Peyer's patch (tissue), 4 donors: ENCODE measurements at regions not wholly inside any gene's neighbourhood (a gene's known extent, or its start where the extent isn't known, plus 50 kb on each side); places are given as distances from the start of the nearest gene placed in this dataset.

Experiments used
- DNase-seq, 3 donors: peaks; one replicate each; pipeline ENCODE4 v3.0.0-alpha.2; 2017 to 2019
- H3K27ac ChIP-seq, 4 donors: fragments of 200-600 bp; sonication (generic); one replicate each; pipeline ENCODE4 v1.5.1; 2016 to 2019
- H3K27me3 ChIP-seq, 2 donors: fragments of 200-600 bp; sonication (generic); one replicate each; pipeline ENCODE4 v1.5.1; 2019
- H3K36me3 ChIP-seq, 3 donors: fragments of 200-600 bp; sonication (generic); one replicate each; pipeline ENCODE4 v1.5.1; 2016 to 2019
- H3K4me1 ChIP-seq, 4 donors: fragments of 200-600 bp; sonication (generic); one replicate each; pipeline ENCODE4 v1.5.1; 2016 to 2019
- H3K4me3 ChIP-seq, 4 donors: fragments of 200-600 bp; sonication (generic); 1 replicate in 3 of 4; 2 replicates in 1 of 4; pipeline ENCODE4 v1.5.1; 2016 to 2019; ENCODE audit warnings: mild to moderate bottlenecking in 1 of 4
- H3K9me3 ChIP-seq, 4 donors: fragments of 200-600 bp; sonication (generic); one replicate each; pipeline ENCODE4 v1.5.1; 2016 to 2019; ENCODE audit warnings: mild to moderate bottlenecking in 1 of 4
- CTCF ChIP-seq, 6 experiments: fragments of 450-650 bp in 4 of 6; fragments of 200-600 bp in 2 of 6; sonication (generic) in 1 of 6; IDR thresholded peaks; one replicate each; pipeline ENCODE4 v1.5.1; 2017 to 2019; ENCODE audit warnings: antibody characterized with exemption in 6 of 6, mild to moderate bottlenecking in 3 of 6, moderate library complexity in 1 of 6
- POLR2A ChIP-seq, 2 donors: fragments of 450-650 bp; IDR thresholded peaks; one replicate each; pipeline ENCODE4 v1.5.1; 2017; ENCODE audit warnings: antibody characterized with exemption in 2 of 2, mild to moderate bottlenecking in 2 of 2, moderate library complexity in 2 of 2

GRCh38 chr14:81819910-81820309, 286.3 kb upstream of the SEL1L start:
- Histone ChIP-seq H3K27me3 (no peaks in the 10 kb centered on the region), H3K27ac (no peak overlapping the region), H3K4me1 (no peaks in the 10 kb centered on the region), H3K4me3 (no peak overlapping the region), H3K36me3 (no peaks in the 10 kb centered on the region), H3K9me3 (no peaks in the 10 kb centered on the region)
- DNase-seq: no peak
- TF ChIP-seq POLR2A (IDR thresholded peaks at IDR 0.05) (no peak), CTCF (IDR thresholded peaks at IDR 0.05) (no peak)

DNA sequence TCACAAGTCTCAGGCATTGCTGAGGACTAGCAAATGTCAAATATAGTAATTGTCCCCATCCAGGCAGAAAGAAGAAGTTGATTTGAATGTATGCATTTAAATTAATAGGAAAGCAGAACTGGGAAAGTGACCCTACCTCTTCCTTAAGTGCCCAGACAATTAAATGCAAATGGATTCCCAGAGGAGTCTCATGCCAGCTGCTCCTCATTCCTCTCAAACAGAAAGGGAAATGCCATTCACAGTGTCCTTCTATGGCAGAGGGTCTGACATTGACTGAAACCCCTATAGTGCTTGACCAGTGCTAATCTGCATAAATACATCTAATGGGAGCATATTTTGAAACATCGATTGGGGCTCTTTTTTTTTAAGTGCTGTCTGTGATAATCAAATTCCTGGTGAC, 292.4 kb upstream of the SEL1L start:
- Histone ChIP-seq H3K9me3 (no peaks in the 10 kb centered on the region), H3K4me3 (no peak overlapping the region), H3K27me3 (no peaks in the 10 kb centered on the region), H3K36me3 (no peaks in the 10 kb centered on the region), H3K27ac (no peak overlapping the region), H3K4me1 (no peaks in the 10 kb centered on the region)
- TF ChIP-seq POLR2A (IDR thresholded peaks at IDR 0.05) (no peak), CTCF (IDR thresholded peaks at IDR 0.05) (no peak)
- no peak for DNase-seq

DNA sequence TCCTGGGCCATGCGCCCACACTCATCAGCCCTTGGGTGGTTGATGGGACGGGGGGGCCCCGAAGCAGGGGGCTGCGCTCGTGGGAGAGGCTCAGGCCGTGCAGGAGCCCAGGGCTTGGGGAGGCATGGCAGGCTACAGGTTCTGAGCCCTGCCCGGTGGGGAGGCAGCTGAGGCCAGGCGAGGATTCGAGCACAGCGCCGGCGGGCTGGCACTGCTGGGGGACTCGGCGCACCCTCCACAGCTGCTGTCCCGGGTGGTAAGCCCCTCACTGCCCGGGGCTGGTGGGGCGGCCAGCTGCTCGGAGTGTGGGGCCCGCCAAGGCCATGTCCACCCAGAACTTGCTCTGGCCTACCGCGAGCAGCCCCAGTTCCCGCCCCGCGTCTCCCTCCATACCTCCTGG, 295.8 kb upstream of the SEL1L start:
- TF ChIP-seq POLR2A (IDR thresholded peaks at IDR 0.05) (no peak), CTCF (IDR thresholded peaks at IDR 0.05) (no peak)
- Histone ChIP-seq H3K36me3 (no peaks in the 10 kb centered on the region), H3K27ac (no peak overlapping the region), H3K4me3 (no peak overlapping the region), H3K4me1 (no peaks in the 10 kb centered on the region), H3K27me3 (no peaks in the 10 kb centered on the region), H3K9me3 (no peaks in the 10 kb centered on the region)
- peak in 1 of 3 donors; percentile 37 for DNase-seq

- TF ChIP-seq POLR2A (IDR thresholded peaks at IDR 0.05) (no peak), CTCF (IDR thresholded peaks at IDR 0.05) (no peak)
- Histone ChIP-seq H3K27ac (no peak overlapping the region), H3K9me3 (peaks cover 0 to 8% (median 0%) of the 10 kb centered on the region in 4 donors), H3K4me3 (no peak overlapping the region), H3K27me3 (no peaks in the 10 kb centered on the region), H3K36me3 (no peaks in the 10 kb centered on the region), H3K4me1 (no peaks in the 10 kb centered on the region)
- no peak for DNase-seq
These were observed 297.6 kb upstream of the SEL1L start for GRCh38 chr14:81831128-81831820.

GRCh38 chr14:81834308-81834707, 300.7 kb upstream of the SEL1L start:
- no peak for DNase-seq
- Histone ChIP-seq H3K4me3 (no peak overlapping the region), H3K4me1 (no peaks in the 10 kb centered on the region), H3K9me3 (peaks cover 0 to 13% (median 0%) of the 10 kb centered on the region in 4 donors), H3K27me3 (no peaks in the 10 kb centered on the region), H3K36me3 (no peaks in the 10 kb centered on the region), H3K27ac (no peak overlapping the region)
- TF ChIP-seq POLR2A (IDR thresholded peaks at IDR 0.05) (no peak), CTCF (IDR thresholded peaks at IDR 0.05) (no peak)

- H3K27me3 ChIP-seq: no peaks in the 10 kb centered on the region
- DNase-seq: no peak
- no peak for TF ChIP-seq CTCF (IDR thresholded peaks at IDR 0.05)
- TF ChIP-seq POLR2A (IDR thresholded peaks at IDR 0.05): no peak
- H3K9me3 ChIP-seq: peaks cover 0 to 13% (median 0%) of the 10 kb centered on the region in 4 donors
- H3K27ac ChIP-seq: no peak overlapping the region
- no peak overlapping the region for H3K4me3 ChIP-seq
- H3K4me1 ChIP-seq: no peaks in the 10 kb centered on the region
- H3K36me3 ChIP-seq: no peaks in the 10 kb centered on the region
These were observed 303.7 kb upstream of the SEL1L start for GRCh38 chr14:81837304-81837703.
